ENCODE measurements at regions not wholly inside any gene's neighbourhood (a gene's known extent, or its start where the extent isn't known, plus 50 kb on each side); places are given as distances from the start of the nearest gene placed in this dataset.
"Not testable (repeated sequence)": the region's sequence is repeated elsewhere in the genome, so short reads cannot be mapped to it uniquely, and the experiment has no call there.

DNA sequence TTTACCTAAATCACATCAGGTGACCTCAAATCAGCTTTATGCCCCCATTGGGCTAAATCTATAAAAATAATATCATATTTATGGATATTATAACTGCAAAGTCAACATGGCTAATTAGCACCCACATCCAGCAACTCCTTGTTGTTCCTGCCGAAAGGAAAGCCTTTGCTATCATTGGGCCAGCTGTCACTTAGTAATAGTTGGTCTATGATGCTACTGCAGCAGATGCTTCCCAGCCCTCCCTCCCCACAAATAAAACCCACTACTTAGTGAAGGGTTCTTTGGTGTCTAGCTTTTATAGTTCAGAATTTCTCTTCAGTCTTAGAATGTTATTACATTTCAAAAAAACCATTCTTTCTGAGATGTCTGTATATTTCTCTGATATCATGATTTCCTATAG lies 116.9 kb upstream of the ENPEP start:
- DNase-seq = no peak

DNA sequence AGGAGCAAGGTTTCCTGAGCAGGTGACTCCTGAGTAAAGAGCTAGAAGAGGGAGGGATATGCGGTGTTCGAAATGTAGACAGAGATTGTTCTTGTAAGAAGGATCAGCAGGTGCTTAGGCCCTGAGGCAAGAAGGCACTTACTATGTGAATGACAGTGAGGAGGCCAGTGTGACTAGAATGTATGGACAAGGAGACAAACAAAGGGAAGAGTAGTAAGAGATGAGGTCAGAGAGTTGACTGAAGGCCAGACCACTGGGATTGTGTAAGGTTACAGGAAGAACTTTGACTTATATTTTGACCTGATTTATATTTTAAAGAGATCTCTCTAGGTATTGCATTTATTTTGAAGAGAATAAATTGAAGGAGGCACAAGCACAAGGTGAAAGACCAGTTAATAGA lies 118.4 kb upstream of the ENPEP start:
- DNase-seq = no peak

DNA sequence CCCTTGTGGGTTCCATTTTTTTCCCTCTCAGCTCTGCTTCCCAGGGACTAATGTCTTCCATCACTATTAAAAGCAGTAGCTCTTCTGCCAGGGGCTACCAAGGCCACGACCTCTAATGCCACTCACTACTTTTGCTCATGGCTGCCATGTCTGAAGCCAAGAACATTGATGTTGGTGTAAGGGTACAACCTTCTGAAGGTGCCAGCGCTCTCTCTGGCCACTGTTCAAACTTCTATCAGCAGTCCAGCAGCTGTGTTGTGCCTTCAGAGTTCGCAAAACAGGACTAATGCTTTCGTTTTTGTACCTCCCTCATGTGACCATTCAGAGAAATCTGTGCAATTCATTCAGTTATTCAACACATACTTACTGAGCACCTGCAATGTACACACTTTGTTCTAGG lies 121.5 kb upstream of the ENPEP start:
- DNase-seq = no peak

DNA sequence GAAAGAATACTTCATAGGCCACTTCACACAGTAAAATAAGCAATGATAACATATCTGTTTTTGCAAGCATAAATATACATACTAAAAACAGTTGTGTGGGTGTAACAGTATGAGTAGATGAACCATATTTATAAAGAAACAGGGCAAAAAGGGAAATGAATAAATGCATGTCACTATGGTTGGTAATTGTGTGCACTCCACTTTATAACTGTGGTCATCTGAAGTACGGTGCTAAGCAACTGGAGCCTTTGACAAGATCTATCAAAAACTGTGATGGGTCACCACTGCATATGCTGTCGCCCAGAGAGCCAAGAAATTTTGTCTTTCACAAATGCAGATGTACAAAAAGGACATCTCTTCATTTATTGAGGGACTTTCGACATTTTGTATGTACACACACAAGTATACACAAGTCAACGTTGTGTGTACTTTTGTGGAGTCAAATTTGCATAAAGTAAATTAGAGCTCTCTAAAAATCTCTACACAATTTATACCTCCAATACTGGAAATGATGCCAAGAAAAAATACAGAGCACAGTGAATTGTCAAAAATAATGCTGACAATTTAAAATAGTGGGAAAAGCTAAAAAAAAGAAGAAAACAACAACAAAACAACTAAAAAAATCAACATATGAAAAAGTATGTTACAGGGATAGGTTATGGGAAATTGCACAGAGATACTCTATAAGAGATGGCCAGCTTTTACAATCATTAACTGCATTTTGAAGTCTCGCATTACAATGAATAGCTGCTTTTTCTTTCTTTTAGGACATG lies 123.1 kb upstream of the ENPEP start:
- DNase-seq = no peak

DNA sequence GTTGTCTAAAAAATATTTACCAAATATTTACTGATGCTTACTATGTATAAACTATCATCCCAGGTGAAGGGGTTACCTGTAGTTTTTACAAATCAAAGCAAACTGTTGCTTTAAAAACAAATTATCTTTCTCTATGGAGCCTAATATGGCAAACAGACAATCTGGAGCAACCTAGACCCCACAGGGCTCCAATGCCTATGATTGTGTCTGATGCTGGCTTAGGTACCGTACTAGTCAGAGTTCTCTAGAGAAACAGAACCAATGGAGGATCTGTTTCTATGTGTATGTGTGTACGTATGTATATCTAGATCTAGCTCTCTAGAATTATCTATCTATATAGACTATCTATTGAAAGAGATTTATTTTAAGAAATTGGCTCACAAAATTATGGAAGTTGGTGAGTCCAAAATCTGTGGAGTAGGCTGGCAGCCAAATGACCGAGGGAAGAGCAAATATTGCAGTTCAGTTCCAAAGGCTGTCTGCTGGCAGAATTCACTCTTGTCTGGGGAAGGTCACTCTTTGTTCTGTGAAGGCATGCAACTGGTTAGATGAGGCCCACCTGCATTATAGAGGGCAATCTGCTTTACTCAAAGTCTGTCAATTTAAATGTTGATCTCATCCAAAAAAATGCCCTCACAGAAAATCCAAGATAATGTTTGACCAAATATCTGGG lies 127.1 kb upstream of the ENPEP start:
- DNase-seq = no peak

DNA sequence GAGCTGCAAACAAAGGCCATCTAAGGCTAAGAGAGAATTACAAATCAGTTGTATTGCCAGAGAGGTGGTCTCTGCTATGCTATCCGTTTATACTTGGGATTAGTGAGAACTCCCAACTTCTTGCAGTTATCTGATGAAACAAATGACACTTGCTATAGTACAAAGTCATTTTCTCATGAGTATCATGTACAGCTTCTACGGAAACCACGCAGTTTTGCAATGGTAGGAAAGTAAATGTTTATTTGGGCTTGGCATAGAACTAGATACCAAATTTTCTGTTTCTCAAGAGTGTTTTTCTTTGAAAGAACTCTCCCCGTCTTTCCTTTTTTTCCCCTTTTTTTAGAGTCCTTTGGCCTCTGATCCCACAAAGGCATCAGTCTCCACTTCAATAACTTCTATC lies 128.2 kb upstream of the ENPEP start:
- no peak for DNase-seq

DNA sequence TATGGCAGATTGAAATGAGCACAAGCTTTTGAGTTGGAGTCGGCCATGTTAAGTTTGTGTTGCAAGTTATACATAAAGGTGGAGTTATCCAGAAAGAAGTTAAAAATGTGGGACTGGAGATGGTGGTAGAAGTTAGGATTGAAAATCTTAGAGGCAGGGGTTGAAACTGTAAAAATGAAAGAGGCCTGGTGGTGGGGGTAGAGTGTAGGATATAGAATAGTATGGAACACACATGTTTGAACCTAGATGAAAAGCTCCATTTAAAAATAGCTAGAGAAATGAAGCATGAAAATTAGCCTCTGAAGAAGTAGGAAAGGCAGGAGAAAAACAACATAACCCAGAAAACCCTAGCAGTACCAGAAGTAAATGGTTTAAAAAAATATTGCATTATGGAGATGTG lies 131.8 kb upstream of the ENPEP start:
- DNase-seq = no peak

DNA sequence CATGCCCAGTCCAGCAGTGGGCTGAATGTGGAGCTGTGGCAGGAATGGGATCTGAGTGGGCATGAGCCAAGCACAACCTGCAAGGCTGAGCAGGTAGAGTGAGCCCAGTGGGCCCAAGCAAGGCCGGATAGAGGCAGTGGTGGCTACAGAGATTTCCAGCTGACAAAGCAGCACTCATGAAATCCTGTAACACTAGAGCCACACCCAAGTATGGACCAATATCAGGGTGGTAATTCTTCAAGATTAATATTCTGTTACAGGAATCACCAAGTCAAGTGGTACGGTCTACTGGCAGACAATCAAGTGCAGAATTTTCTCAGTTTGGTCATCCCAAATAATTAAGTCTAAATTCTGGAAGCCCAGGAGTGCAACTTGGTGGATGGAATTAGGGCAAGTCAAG lies 132.4 kb upstream of the ENPEP start:
- no peak for DNase-seq

DNA sequence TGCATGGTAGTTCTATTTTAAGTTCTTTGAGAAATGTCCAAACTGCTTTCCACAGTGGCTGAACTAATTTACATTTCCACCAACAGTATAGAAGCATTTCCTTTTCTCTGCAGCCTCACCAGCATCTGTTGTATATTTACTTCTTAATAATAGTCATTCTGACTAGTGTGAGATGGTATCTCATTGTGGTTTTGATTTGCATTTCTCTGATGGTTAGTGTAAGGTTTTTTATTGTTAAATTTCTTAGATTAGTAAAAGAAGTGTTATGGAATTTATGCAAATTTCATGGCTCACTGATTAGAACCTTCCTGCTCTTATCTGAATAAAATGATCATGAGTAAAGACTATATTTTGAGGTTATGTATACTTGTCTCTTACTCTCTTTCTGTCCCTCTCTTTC lies 134.8 kb upstream of the ENPEP start:
- DNase-seq = not testable (repeated sequence)

DNA sequence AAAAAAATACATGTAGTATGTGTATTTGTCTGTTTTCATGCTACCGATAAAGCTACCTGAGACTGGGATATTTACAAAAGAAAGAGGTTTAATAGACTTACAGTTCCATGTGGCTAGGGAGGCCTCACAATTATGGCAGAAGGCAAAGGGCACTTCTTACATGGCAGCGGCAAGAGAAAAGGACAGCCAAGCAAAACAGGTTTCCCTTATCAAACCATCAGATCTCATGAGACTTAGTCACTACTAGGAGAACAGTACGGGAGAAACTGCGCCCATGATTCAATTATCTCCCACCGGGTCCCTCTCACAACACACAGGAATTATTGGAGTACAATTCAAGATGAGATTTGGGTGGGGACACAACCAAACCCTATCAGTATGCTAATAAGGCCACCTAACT lies 137.0 kb upstream of the ELOVL6 start:
- no peak for DNase-seq

DNA sequence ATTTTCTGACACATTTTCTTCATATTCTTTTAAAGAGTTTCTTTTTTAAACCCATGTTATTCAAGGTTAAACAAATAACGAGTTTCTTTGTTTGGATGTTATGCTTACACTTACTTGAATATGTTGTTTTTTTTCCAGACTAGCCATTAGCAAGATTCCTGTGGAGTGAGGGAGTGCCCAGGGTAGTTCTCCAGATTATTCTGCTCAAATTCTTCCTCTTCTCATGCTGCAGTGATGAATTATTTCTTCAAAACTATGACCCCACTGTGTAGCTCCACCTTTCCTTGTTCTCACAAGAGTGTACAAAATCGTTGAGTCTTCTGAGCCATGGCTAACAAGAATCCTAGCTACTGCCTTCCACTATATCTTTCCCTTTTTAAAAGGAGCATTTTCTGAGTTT lies 134.1 kb upstream of the ELOVL6 start:
- DNase-seq = no peak

DNA sequence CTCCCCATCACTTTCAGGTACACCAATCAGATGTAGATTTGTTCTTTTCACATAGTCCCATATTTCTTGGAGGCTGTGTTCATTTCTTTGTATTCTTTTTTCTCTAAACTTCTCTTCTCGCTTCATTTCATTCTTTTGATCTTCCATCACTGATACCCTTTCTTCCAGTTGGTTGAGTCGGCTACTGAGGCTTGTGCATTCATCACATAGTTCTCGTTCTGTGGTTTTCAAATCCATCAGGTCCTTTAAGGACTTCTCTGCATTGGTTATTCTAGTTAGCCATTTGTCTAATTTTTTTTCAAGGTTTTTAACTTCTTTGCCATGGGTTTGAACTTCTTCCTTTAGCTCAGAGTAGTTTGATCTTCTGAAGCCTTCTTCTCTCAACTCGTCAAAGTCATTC lies 128.0 kb upstream of the ELOVL6 start:
- not testable (repeated sequence) for DNase-seq

DNA sequence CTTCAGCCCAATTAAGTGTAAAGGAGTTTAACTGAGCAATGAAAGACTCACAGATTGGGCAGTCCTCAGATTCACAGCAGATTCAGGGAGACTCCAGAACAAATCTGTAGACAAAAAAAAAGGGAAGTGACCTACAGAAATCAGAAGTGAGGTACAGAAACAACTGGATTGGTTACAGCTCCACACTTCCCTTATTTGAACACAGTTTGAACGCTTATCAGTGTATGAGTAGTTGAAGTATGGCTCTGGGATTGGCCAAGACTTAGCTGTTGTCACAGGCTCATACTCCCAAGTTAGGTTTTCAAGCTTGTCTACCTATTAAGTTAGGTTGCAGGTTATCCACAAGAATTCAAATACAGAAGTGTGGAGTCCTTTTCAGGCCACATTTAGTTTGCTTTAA lies 112.4 kb upstream of the ELOVL6 start:
- DNase-seq = no peak

DNA sequence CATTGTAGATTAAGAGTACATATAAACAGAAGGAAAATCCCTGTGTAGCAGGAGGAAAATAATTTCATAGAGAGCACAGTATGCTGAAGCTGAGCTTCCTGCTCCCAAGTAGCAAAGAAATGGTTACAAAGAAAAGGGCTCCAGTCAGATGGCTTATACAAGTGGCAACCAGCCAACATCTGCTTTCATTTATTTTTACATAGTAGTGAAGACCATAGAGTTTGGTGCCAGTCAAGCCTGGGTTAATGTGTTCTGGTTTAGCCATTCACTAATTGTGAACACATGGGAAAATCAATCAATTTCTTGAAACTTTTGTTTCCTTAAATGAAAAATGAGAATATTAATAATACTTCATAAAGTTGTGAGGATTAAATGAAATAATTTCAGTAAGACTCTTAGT lies 111.3 kb upstream of the ELOVL6 start:
- no peak for DNase-seq

DNA sequence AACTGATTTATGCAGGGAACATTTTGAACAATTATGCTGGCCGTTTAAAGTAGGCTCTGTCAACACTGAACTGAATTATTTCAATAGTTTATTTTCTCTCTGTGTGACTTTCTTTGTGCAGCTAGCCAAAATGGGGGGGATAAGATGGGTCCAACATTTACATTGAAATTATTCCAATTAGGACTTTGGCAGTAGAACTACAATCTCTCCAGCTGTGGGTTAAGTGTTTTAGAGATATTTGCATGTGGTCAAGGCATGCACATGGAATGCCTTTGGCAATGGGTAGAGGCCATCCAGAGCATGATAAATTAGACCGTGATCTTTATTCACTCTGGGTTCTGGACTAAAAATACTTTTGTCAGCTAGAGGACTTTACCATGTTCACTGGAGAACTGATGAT lies 107.9 kb upstream of the ELOVL6 start:
- no peak for DNase-seq

DNA sequence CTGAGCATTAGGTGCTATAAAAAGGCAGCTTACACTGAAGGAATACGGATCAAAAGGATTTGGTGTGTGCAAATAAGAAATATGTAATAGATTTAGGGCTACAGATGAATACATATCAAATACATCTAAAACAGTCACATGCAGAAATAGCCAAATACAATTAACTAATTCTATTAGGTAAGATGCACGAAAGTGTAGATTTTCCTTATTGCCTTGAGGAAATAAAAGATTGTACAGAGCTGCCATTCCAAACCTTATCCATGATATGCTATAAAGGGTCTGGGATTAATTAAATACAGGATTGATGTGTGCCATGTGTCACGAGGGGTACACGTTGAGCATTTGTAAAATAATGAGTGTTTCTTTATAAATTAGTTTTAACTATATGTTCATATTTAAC lies 107.0 kb upstream of the ELOVL6 start:
- DNase-seq = no peak

DNA sequence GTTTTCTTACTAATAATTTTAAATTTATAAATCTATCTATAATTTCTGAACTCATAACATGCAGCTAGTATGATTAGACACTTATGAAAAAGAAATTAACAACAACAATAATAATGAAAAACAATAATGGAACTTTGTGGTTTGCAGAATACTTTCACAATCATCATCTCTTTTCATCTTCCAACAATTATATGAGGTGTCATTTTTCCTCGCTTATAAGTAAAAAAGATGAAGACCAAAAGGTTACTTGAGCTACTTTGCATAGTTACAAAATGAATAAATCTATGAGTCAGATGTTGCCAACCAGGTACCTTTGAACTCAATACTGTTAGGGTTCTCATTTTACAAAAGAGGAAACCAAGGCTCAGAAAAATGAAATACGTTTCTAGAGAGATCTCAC lies 98.5 kb upstream of the ELOVL6 start:
- no peak for DNase-seq

DNA sequence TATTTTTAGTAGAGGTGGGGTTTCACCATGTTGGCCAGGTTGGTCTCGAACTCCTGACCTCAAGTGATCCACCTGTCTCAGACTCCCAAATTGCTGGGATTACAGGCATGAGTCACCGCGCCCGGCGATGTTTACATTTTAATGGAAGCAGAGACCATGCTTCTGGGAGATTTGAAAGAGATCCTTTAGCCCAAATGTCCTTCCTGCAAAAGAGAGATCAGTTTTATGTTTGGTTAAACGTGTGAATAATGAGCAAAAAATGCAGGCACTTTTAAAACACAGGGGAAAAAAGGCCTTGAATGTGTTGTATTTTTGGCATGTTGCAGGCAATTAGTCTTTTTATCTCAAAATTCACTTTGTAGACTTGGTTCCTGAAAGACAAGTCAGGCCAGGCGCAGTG lies 95.8 kb upstream of the ELOVL6 start:
- no peak for DNase-seq

DNA sequence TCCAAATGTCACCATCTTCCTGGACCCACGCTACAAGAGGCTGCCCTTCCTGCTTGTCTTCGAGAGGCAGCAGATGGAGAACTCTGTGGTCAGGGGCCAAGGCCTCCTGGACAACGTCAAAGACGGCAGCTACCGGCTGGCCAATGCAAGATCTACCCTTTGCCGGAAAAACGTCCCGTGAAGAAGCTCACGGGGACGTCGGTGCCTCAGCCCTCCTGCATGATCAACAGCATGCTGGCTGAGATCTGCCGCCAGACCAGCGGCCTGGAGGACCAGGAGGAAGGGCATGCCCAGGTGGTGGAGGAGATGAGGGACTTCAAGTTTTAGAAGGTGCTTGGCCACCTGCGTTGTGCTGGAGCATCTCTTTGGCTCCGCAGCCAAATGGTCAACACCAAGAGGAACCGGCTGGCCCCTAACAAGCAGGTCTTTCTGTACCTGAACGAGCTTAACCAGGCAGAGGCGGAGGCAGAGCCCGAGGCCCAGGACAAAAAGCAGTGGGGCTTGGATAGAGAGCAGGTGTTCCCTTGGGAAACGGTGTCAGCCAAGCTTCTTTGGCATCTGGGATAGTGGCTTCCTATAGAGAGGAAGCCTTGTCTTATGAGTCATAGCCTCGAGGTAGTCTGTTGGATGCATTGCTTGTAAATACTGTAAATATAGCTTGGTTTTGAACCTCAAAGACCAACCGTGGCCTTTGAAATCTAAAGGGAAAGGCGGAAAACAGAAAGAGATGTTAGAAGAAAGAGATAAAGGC lies 94.8 kb upstream of the ELOVL6 start:
- no peak for DNase-seq

DNA sequence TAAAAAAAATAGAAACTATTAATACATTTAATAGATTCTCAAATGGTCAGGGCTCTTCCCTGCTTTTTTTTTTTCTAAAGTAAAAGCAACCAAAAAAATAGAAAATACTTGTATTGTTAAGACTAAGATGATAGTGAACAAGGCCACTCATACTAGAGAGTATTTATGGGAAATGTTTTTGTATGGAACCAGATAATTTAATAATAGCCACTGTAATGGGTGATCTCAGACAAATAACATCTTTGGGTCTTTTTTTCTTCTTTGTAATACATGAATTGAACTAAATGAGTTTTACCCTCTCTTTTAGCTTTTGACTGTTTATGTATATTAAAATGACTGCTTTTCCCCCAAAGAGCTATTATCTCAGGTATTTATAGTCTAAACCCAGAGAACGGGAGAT lies 92.1 kb upstream of the ELOVL6 start:
- DNase-seq = no peak

DNA sequence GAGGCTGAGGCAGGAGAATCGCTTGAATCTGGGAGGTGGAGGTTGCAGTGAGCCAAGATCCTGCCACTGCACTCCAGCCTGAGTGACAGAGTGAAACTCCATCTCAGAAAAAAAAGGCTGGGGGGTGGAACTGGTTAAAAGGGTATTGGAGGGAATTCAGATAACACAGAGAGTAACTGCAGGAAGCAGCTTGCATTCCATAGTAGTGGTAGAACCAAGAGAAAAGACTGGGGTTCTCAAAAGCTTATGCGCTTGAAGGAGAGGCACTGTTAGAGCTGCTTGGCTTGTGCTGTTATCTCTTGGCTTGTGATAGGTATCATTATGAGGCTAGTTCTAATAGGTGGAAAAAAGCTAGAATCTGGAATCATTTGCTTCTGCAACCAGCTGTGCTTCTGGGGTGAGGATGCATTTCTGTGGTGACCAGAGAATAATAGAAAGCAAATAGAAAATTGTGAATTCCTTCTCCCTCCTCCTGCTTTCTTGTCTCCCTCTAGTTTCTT lies 91.2 kb upstream of the ELOVL6 start:
- DNase-seq = no peak

DNA sequence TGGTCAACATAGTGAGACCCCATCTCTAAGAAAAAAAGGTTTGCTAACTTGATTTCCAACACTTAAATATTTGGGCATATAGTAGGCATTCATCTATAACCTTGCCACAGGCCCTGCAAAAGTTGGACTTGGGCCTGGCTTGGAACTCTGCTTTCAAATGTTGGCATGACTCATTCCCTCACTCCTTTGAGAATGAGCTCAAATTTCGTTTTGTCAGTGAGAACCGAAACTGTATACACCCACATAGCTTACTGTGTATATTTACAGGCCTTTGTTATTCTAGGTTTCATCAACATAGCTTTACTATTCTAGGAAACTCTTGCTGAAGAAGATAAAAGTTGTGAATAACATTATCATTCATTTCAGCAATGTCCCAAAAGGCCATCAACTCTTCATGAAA lies 88.7 kb upstream of the ELOVL6 start:
- peak; percentile 4 for DNase-seq

DNA sequence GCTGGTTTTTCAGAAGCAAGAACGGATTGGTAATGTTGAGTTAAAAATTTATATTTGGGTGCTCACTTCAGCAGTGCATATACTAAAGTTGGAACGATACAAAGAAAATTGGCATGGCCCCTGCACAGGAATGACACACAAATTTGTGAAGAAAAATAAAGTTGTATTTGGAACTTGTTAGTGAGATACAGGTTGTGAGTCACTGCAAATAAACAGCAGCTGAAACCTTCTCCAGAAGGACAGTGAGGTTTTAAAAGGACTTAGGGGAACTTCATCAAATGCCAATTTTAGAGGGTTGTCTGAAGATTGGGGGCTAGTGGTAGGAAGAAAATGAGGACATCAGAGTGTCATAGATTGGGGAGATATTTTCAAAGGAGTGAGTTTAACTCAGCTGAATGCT lies 79.7 kb upstream of the ELOVL6 start:
- no peak for DNase-seq

DNA sequence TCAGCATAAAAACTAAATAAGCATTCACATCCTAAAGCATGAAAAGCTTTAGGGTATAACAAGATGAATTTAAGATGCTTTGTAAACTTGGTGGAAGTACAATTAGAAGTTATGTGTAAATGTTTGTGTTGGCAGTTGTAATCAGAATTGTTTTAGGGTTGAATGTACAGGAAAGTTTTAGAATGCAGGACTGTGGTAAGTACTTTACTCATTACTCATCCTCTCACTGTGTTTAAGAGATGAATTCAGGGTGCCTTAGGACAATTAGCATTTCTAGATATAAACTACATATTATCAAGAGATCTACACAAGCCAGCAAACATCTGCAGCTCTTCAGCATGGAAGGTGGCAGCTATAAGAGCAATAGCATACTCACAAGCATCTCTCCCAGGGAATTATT lies 77.5 kb upstream of the ELOVL6 start:
- no peak for DNase-seq
